Endothelial cell of umbilical vein (primary cell): ENCODE measurements at regions not wholly inside any gene's neighbourhood (a gene's known extent, or its start where the extent isn't known, plus 50 kb on each side); places are given as distances from the start of the nearest gene placed in this dataset.

Source experiments
- BruUV-seq: library from RNA; stranded (reverse); fragments of 400-500 nt; replicated peaks from 2 replicates; lab custom pipeline; 2021; lab: Mats Ljungman, UMichigan
- CTCF ChIA-PET: fragments of 300-600, 350-600 bp; sonication (Branson Sonifier 250); formaldehyde crosslinking; loops from one replicate; lab custom pipeline; 2021; ENCODE audit warnings: antibody characterized with exemption, inconsistent platforms; lab: Charles Lee
- POLR2A ChIA-PET: fragments of 300-600, 350-600 bp; sonication (Branson Sonifier 250); formaldehyde crosslinking; loops from one replicate; lab custom pipeline; 2021; ENCODE audit warnings: antibody characterized with exemption, inconsistent platforms; lab: Charles Lee
- DNase-seq: peaks from one replicate; pipeline ENCODE4 v3.0.0-alpha.2; 2011; ENCODE audit warnings: low read depth, low spot score
- FAIRE-seq: peaks from 2 replicates; lab custom pipeline; 2011; peaks lifted over from hg19 to GRCh38; lab: Jason Lieb, UNC
- H2AFZ ChIP-seq: 2 replicates; pipeline ENCODE4 v1.6.0; 2012; ENCODE audit warnings: low read depth, low read length, control low read depth, inconsistent platforms
- H3K27ac ChIP-seq: 2 replicates; pipeline ENCODE4 v1.5.1; 2011; ENCODE audit warnings: low read depth, mild to moderate bottlenecking, control low read depth, low read length, moderate library complexity; ENCODE audit not compliant: insufficient read depth
- H3K27me3 ChIP-seq, 2 experiments: 2 replicates each; pipeline versions ENCODE4 v1.6.0 to v1.6.1; 2011; ENCODE audit warnings: low read length in 2 of 2, mixed read lengths in 1 of 2; ENCODE audit not compliant: control insufficient read depth in 2 of 2, insufficient read depth in 2 of 2
- H3K36me3 ChIP-seq, 2 experiments: 2 replicates in 1 of 2; 3 replicates in 1 of 2; pipeline ENCODE4 v1.5.1; 2011; ENCODE audit warnings: low read length in 2 of 2, mild to moderate bottlenecking in 1 of 2, moderate library complexity in 1 of 2; ENCODE audit not compliant: control insufficient read depth in 2 of 2, insufficient read depth in 2 of 2; ENCODE audit errors: extremely low read depth in 1 of 2
- H3K4me1 ChIP-seq: 3 replicates; pipeline ENCODE4 v1.5.1; 2011; ENCODE audit warnings: mild to moderate bottlenecking, low read length; ENCODE audit not compliant: control insufficient read depth, insufficient read depth; ENCODE audit errors: extremely low read depth
- H3K4me2 ChIP-seq: 2 replicates; pipeline ENCODE4 v1.6.1; 2011; ENCODE audit warnings: low read length, control low read depth, mixed read lengths; ENCODE audit not compliant: insufficient read depth
- H3K4me3 ChIP-seq, 3 experiments: fragments of 200-600 bp in 1 of 3; sonication (generic), shearing (Covaris generic) in 1 of 3; replicated peaks in 1 of 3; 2 replicates each; pipeline ENCODE4 v1.5.1; 2011 to 2016; ENCODE audit warnings: control low read depth in 3 of 3, low read length in 3 of 3, mild to moderate bottlenecking in 2 of 3, inconsistent platforms in 1 of 3, low read depth in 1 of 3, moderate library complexity in 1 of 3; ENCODE audit not compliant: insufficient read depth in 1 of 3
- H3K79me2 ChIP-seq: 2 replicates; pipeline ENCODE4 v1.6.0; 2012; ENCODE audit warnings: low read length, inconsistent platforms; ENCODE audit not compliant: control insufficient read depth, insufficient read depth
- H3K9ac ChIP-seq: replicated peaks from 2 replicates; pipeline ENCODE3; 2011; ENCODE audit warnings: low read length, control low read depth; ENCODE audit not compliant: insufficient read depth; ENCODE audit errors: extremely low read depth
- H3K9me1 ChIP-seq: replicated peaks from 3 replicates; pipeline ENCODE4 v1.6.0; 2011; ENCODE audit warnings: mild to moderate bottlenecking, low read length; ENCODE audit not compliant: control insufficient read depth, insufficient read depth; ENCODE audit errors: extremely low read depth
- H3K9me3 ChIP-seq: replicated peaks from 2 replicates; pipeline ENCODE4 v1.5.1; 2012; ENCODE audit warnings: low read length, inconsistent platforms; ENCODE audit not compliant: control insufficient read depth, insufficient read depth
- H4K20me1 ChIP-seq: replicated peaks from 2 replicates; pipeline ENCODE3; 2011; ENCODE audit warnings: mild to moderate bottlenecking, low read length; ENCODE audit not compliant: control insufficient read depth, insufficient read depth; ENCODE audit errors: extremely low read depth
- EZH2 ChIP-seq: IDR thresholded peaks from 2 replicates; pipeline ENCODE4 v1.6.1; 2012; ENCODE audit warnings: borderline replicate concordance, low read depth, mild to moderate bottlenecking, moderate library complexity, low read length, inconsistent platforms; ENCODE audit not compliant: severe bottlenecking
- FOS ChIP-seq: IDR thresholded peaks from 2 replicates; pipeline ENCODE4 v1.6.1; 2011; ENCODE audit warnings: mild to moderate bottlenecking, low read length, moderate library complexity, borderline replicate concordance; ENCODE audit not compliant: insufficient read depth
- GATA2 ChIP-seq: IDR thresholded peaks from 2 replicates; pipeline ENCODE4 v1.7.0; 2011; ENCODE audit warnings: low read depth, mild to moderate bottlenecking, moderate library complexity, mixed read lengths, low read length; ENCODE audit not compliant: insufficient read length, insufficient read depth
- JUN ChIP-seq: IDR thresholded peaks from 2 replicates; pipeline ENCODE4 v1.6.1; 2011; ENCODE audit warnings: borderline replicate concordance, low read depth; ENCODE audit not compliant: insufficient read length, insufficient read depth
- MYC ChIP-seq: IDR thresholded peaks from one replicate; pipeline ENCODE4 v1.6.1; 2011; ENCODE audit warnings: mild to moderate bottlenecking, low read depth, low read length
- POLR2A ChIP-seq: IDR thresholded peaks from 2 replicates; pipeline ENCODE4 v1.6.1; 2012; ENCODE audit warnings: low read depth, mild to moderate bottlenecking, control low read depth, low read length
- POLR2AphosphoS5 ChIP-seq: IDR thresholded peaks from 2 replicates; pipeline ENCODE4 v1.6.1; 2012; ENCODE audit warnings: low read depth, mild to moderate bottlenecking, control low read depth, low read length, moderate library complexity; ENCODE audit not compliant: insufficient read depth
- dilution Hi-C: fragments of 300-500 bp; cut with MboI; formaldehyde crosslinking; loops from one replicate; pipeline ENCODE4 v1.15.0; 2019; ENCODE audit warnings: low sequenced_read_pairs; ENCODE audit not compliant: extremely low pct_ligation_motif_present
- intact Hi-C: fragments of 100-400 bp; cut with micrococcal nuclease; formaldehyde crosslinking; loops from one replicate; pipeline ENCODE4 v1.10.0; 2022
- TF ChIP-seq, protein P1 (sequence below), 2 donors: IDR thresholded peaks; 1 replicate in 1 of 2; 2 replicates in 1 of 2; pipeline ENCODE4 v1.5.1; 2011; ENCODE audit warnings: low read length in 2 of 2, mild to moderate bottlenecking in 2 of 2, moderate library complexity in 2 of 2, control low read depth in 1 of 2, inconsistent platforms in 1 of 2, low read depth in 1 of 2; ENCODE audit not compliant: insufficient read depth in 1 of 2; ENCODE audit errors: extremely low read depth in 1 of 2
- TF ChIP-seq, protein P2 (sequence below): IDR thresholded peaks from 2 replicates; pipeline ENCODE4 v1.6.1; 2011; ENCODE audit not compliant: insufficient read depth, insufficient read length

DNA sequence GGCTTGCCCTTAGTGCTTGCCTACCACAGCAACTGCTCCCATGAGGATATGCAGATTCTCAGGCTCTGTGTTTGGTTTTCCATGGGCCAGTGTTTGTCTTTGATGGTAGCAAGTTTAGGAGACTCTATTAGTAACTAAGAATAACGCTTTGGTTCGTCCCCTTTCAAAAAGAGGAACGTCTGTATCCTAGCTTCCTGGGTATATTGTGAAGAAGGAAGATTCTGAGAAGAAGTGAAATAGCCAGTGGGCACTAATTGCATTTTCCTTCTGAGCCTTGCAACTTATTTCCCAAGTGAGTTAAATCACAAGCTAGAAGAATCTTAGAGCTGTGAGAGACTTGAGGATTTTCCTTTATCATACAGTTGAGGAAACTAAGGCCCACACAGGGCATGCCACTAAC, 376.8 kb downstream of the PIK3R1 start:
- Histone ChIP-seq H3K36me3 (no peaks in the 10 kb centered on the region), H3K79me2 (no peaks in the 10 kb centered on the region)
- BruUV-seq: no TSS peak

More for the DNA sequence above, 376.8 kb downstream of the PIK3R1 start:
- DNase-seq (no peak), FAIRE-seq (no peak)
- Histone ChIP-seq H3K9me1 (no peaks in the 10 kb centered on the region), H3K4me2 (no peak overlapping the region), H3K27me3 (no peaks in the 10 kb centered on the region), H4K20me1 (no peaks in the 10 kb centered on the region), H2AFZ (no peak overlapping the region), H3K9ac (no peak overlapping the region), H3K27ac (no peak overlapping the region), H3K4me3 (no peak overlapping the region), H3K9me3 (no peaks in the 10 kb centered on the region), H3K4me1 (no peaks in the 10 kb centered on the region)
- dilution Hi-C loops (no loop called here), intact Hi-C loops (no loop called here)
- TF ChIP-seq EZH2 (no peak), POLR2A (no peak), FOS (no peak), POLR2AphosphoS5 (no peak), GATA2 (no peak), MYC (no peak), JUN (no peak)
- TF ChIP-seq, protein P1, sequence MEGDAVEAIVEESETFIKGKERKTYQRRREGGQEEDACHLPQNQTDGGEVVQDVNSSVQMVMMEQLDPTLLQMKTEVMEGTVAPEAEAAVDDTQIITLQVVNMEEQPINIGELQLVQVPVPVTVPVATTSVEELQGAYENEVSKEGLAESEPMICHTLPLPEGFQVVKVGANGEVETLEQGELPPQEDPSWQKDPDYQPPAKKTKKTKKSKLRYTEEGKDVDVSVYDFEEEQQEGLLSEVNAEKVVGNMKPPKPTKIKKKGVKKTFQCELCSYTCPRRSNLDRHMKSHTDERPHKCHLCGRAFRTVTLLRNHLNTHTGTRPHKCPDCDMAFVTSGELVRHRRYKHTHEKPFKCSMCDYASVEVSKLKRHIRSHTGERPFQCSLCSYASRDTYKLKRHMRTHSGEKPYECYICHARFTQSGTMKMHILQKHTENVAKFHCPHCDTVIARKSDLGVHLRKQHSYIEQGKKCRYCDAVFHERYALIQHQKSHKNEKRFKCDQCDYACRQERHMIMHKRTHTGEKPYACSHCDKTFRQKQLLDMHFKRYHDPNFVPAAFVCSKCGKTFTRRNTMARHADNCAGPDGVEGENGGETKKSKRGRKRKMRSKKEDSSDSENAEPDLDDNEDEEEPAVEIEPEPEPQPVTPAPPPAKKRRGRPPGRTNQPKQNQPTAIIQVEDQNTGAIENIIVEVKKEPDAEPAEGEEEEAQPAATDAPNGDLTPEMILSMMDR (IDR thresholded peaks at IDR 0.05; ENCODE audit: extremely low read depth in 1 of 2, insufficient read depth in 1 of 2, low read depth in 1 of 2, low read length in 2 of 2): no peak
- TF ChIP-seq, protein P2, sequence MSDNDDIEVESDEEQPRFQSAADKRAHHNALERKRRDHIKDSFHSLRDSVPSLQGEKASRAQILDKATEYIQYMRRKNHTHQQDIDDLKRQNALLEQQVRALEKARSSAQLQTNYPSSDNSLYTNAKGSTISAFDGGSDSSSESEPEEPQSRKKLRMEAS: no peak
- ChIA-PET CTCF (no interaction called here), POLR2A (no interaction called here)
